ENCODE measurements at regions not wholly inside any gene's neighbourhood (a gene's known extent, or its start where the extent isn't known, plus 50 kb on each side); places are given as distances from the start of the nearest gene placed in this dataset.

- H3K27ac ChIP-seq (ENCODE audit: insufficient read depth, low read depth, low read length): no peak overlapping the region
- no peaks in the 10 kb centered on the region for H3K36me3 ChIP-seq (ENCODE audit: control insufficient read depth in 2 of 2, extremely low read depth in 1 of 2, insufficient read depth in 2 of 2, low read length in 2 of 2)
- TF ChIP-seq GATA2 (IDR thresholded peaks at IDR 0.05; ENCODE audit: insufficient read depth, insufficient read length, low read depth, low read length) (no peak), POLR2A (IDR thresholded peaks at IDR 0.05; ENCODE audit: low read depth, low read length) (no peak), POLR2AphosphoS5 (IDR thresholded peaks at IDR 0.05; ENCODE audit: insufficient read depth, low read depth, low read length) (no peak), JUN (IDR thresholded peaks at IDR 0.05; ENCODE audit: borderline replicate concordance, insufficient read depth, insufficient read length, low read depth) (no peak), EZH2 (IDR thresholded peaks at IDR 0.05; ENCODE audit: borderline replicate concordance, low read depth, low read length, severe bottlenecking) (no peak), MAX (IDR thresholded peaks at IDR 0.05; ENCODE audit: insufficient read depth, insufficient read length) (no peak), FOS (IDR thresholded peaks at IDR 0.05; ENCODE audit: borderline replicate concordance, insufficient read depth, low read length) (no peak), MYC (IDR thresholded peaks at IDR 0.05; ENCODE audit: low read depth, low read length) (no peak)
- TF ChIP-seq, protein P1, sequence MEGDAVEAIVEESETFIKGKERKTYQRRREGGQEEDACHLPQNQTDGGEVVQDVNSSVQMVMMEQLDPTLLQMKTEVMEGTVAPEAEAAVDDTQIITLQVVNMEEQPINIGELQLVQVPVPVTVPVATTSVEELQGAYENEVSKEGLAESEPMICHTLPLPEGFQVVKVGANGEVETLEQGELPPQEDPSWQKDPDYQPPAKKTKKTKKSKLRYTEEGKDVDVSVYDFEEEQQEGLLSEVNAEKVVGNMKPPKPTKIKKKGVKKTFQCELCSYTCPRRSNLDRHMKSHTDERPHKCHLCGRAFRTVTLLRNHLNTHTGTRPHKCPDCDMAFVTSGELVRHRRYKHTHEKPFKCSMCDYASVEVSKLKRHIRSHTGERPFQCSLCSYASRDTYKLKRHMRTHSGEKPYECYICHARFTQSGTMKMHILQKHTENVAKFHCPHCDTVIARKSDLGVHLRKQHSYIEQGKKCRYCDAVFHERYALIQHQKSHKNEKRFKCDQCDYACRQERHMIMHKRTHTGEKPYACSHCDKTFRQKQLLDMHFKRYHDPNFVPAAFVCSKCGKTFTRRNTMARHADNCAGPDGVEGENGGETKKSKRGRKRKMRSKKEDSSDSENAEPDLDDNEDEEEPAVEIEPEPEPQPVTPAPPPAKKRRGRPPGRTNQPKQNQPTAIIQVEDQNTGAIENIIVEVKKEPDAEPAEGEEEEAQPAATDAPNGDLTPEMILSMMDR (IDR thresholded peaks at IDR 0.05; ENCODE audit: extremely low read depth in 1 of 2, insufficient read depth in 1 of 2, low read depth in 1 of 2, low read length in 2 of 2): no peak
- FAIRE-seq (no peak), DNase-seq (ENCODE audit: low read depth, low spot score) (no peak)
- no peaks in the 10 kb centered on the region for H4K20me1 ChIP-seq (replicated peaks; ENCODE audit: control insufficient read depth, extremely low read depth, insufficient read depth, low read length)
- no peaks in the 10 kb centered on the region for H3K9me3 ChIP-seq (replicated peaks; ENCODE audit: control insufficient read depth, insufficient read depth, low read length)
- no peak overlapping the region for H3K9ac ChIP-seq (replicated peaks; ENCODE audit: extremely low read depth, insufficient read depth, low read length)
- no peaks in the 10 kb centered on the region for H3K27me3 ChIP-seq (ENCODE audit: control insufficient read depth in 2 of 2, insufficient read depth in 2 of 2, low read length in 2 of 2)
- ChIA-PET POLR2A (no interaction called here), CTCF (no interaction called here)
- no peak overlapping the region for H3K4me3 ChIP-seq (replicated peaks in 1 of 3; ENCODE audit: insufficient read depth in 1 of 3, low read depth in 1 of 3, low read length in 3 of 3)
- H3K4me2 ChIP-seq (ENCODE audit: insufficient read depth, low read length): no peak overlapping the region
- H3K79me2 ChIP-seq (ENCODE audit: control insufficient read depth, insufficient read depth, low read length): no peaks in the 10 kb centered on the region
- no TSS peak for BruUV-seq (replicated peaks)
- intact Hi-C loops (cut with micrococcal nuclease): no loop called here
- peaks cover 5% of the 10 kb centered on the region for H3K4me1 ChIP-seq (ENCODE audit: control insufficient read depth, extremely low read depth, insufficient read depth, low read length)
- dilution Hi-C loops (cut with MboI; ENCODE audit: extremely low pct_ligation_motif_present, low sequenced_read_pairs): no loop called here
- H3K9me1 ChIP-seq (replicated peaks; ENCODE audit: control insufficient read depth, extremely low read depth, insufficient read depth, low read length): no peaks in the 10 kb centered on the region
- H2AFZ ChIP-seq (ENCODE audit: low read depth, low read length): no peak overlapping the region
These were observed 370.5 kb downstream of the JRKL start for GRCh38 chr11:96760306-96760705.

Measured in endothelial cell of umbilical vein (primary cell).